ENCODE measurements at regions not wholly inside any gene's neighbourhood (a gene's known extent, or its start where the extent isn't known, plus 50 kb on each side); places are given as distances from the start of the nearest gene placed in this dataset.

GRCh38 chr3:3315846-3316245 lies 136.4 kb upstream of the CRBN start:
- no peak for TF ChIP-seq CTCF (IDR thresholded peaks at IDR 0.05)
- no peak for TF ChIP-seq EZH2 (IDR thresholded peaks at IDR 0.05; ENCODE audit: borderline replicate concordance, insufficient read depth, low read depth, low read length, poor library complexity, severe bottlenecking)

All from B cell (primary cell).